ENCODE measurements at regions not wholly inside any gene's neighbourhood (a gene's known extent, or its start where the extent isn't known, plus 50 kb on each side); places are given as distances from the start of the nearest gene placed in this dataset.

DNA sequence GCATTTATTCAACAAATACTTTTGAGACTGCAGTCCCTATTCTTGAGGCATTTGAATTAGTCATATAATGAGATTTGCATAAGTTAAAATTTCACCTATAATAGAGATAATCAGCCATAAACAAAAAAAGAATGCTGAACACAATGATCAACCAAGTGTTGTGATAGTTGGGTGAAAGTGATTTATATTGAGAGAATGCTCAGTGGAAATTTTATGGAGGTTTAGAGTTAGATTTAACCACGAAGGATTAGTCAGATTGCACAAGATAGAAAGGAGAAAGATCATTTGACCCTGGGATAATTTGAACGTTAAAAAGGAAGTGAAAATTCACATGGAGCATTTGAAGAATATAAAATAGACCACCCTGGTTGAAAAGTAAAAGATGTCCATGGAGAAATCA lies 356.2 kb downstream of the NPR3 start:
- TF ChIP-seq POLR2AphosphoS2 (conservative IDR thresholded peaks at IDR 0.05; ENCODE audit: low read length) = no peak
- no peak for TF ChIP-seq NPAS2 (CRISPR knock-in tag; IDR thresholded peaks at IDR 0.05; ENCODE audit: borderline replicate concordance)
- no peak for TF ChIP-seq POLR2A (IDR thresholded peaks at IDR 0.05; ENCODE audit: low read length)
- TF ChIP-seq, protein P1, sequence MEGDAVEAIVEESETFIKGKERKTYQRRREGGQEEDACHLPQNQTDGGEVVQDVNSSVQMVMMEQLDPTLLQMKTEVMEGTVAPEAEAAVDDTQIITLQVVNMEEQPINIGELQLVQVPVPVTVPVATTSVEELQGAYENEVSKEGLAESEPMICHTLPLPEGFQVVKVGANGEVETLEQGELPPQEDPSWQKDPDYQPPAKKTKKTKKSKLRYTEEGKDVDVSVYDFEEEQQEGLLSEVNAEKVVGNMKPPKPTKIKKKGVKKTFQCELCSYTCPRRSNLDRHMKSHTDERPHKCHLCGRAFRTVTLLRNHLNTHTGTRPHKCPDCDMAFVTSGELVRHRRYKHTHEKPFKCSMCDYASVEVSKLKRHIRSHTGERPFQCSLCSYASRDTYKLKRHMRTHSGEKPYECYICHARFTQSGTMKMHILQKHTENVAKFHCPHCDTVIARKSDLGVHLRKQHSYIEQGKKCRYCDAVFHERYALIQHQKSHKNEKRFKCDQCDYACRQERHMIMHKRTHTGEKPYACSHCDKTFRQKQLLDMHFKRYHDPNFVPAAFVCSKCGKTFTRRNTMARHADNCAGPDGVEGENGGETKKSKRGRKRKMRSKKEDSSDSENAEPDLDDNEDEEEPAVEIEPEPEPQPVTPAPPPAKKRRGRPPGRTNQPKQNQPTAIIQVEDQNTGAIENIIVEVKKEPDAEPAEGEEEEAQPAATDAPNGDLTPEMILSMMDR (IDR thresholded peaks at IDR 0.05) = no peak
- no peak for TF ChIP-seq MYC (IDR thresholded peaks at IDR 0.05; ENCODE audit: borderline replicate concordance, low read length)
- TF ChIP-seq SMC3 (IDR thresholded peaks at IDR 0.05) = no peak
- no peak for TF ChIP-seq ZNF302 (CRISPR knock-in tag; IDR thresholded peaks at IDR 0.05)
- no peak for TF ChIP-seq RFX5 (IDR thresholded peaks at IDR 0.05)
- TF ChIP-seq JUN (IDR thresholded peaks at IDR 0.05) = no peak

All from A549 (cell line).